HG03457 (cell line): ENCODE measurements at regions not wholly inside any gene's neighbourhood (a gene's known extent, or its start where the extent isn't known, plus 50 kb on each side); places are given as distances from the start of the nearest gene placed in this dataset.
"Not testable (repeated sequence)": the region's sequence is repeated elsewhere in the genome, so short reads cannot be mapped to it uniquely, and the experiment has no call there.

Source experiments
- ATAC-seq: cut with Tn5 transposase; IDR thresholded peaks from one replicate; pipeline ENCODE4 v1.9.1; 2021; ENCODE audit warnings: moderate number of reproducible peaks; ENCODE audit not compliant: unreplicated experiment

- ATAC-seq = no peak
These were observed 287.2 kb upstream of the FN1 start for GRCh38 chr2:215722986-215723630.

- no peak for ATAC-seq
These were observed 286.3 kb upstream of the FN1 start for GRCh38 chr2:215722125-215722524.

- ATAC-seq = not testable (repeated sequence)
These were observed 285.6 kb upstream of the FN1 start for GRCh38 chr2:215721515-215721914.

GRCh38 chr2:215718890-215719289, 283.0 kb upstream of the FN1 start:
- ATAC-seq = no peak

GRCh38 chr2:215718436-215718835, 282.6 kb upstream of the FN1 start:
- ATAC-seq = no peak

- ATAC-seq = no peak
These were observed 281.9 kb upstream of the FN1 start for GRCh38 chr2:215717501-215718381.

GRCh38 chr2:215716956-215717355, 281.1 kb upstream of the FN1 start:
- no peak for ATAC-seq

- no peak for ATAC-seq
These were observed 277.3 kb upstream of the FN1 start for GRCh38 chr2:215712871-215713790.

- ATAC-seq = no peak
These were observed 276.5 kb upstream of the FN1 start for GRCh38 chr2:215712219-215712868.

GRCh38 chr2:215711471-215712034, 275.7 kb upstream of the FN1 start:
- no peak for ATAC-seq

- ATAC-seq = no peak
These were observed 271.7 kb upstream of the FN1 start for GRCh38 chr2:215707608-215708007.

- no peak for ATAC-seq
These were observed 270.0 kb upstream of the FN1 start for GRCh38 chr2:215705771-215706361.

- ATAC-seq = no peak
These were observed 269.4 kb upstream of the FN1 start for GRCh38 chr2:215705281-215705680.

GRCh38 chr2:215702116-215702902, 266.4 kb upstream of the FN1 start:
- ATAC-seq = no peak

- ATAC-seq = no peak
These were observed 264.1 kb upstream of the FN1 start for GRCh38 chr2:215699700-215700538.

GRCh38 chr2:215699018-215699417, 263.1 kb upstream of the FN1 start:
- ATAC-seq = no peak

- ATAC-seq = no peak
These were observed 262.7 kb upstream of the FN1 start for GRCh38 chr2:215698566-215698965.

- ATAC-seq = no peak
These were observed 261.6 kb upstream of the FN1 start for GRCh38 chr2:215697496-215697895.
